Activated CD8-positive, alpha-beta T cell treated with anti-CD3 and anti-CD28 coated beads for 36 hours (primary cell): ENCODE measurements at regions not wholly inside any gene's neighbourhood (a gene's known extent, or its start where the extent isn't known, plus 50 kb on each side); places are given as distances from the start of the nearest gene placed in this dataset.

Experiments
- ATAC-seq: fragments of 200-7000 bp; cut with Tn5 transposase; one replicate; pipeline ENCODE4 v1.10.0; 2021; ENCODE audit warnings: mild to moderate bottlenecking, moderate library complexity
- CTCF ChIA-PET: fragments of 350-600 bp; sonication (Branson Sonifier 250); formaldehyde crosslinking; loops from one replicate; lab custom pipeline; 2021; ENCODE audit warnings: antibody characterized with exemption; lab: Charles Lee
- POLR2A ChIA-PET: fragments of 350-600 bp; sonication (Branson Sonifier 250); formaldehyde crosslinking; loops from one replicate; lab custom pipeline; 2021; ENCODE audit warnings: antibody characterized with exemption; lab: Charles Lee
- DNase-seq: peaks from one replicate; pipeline ENCODE4 v3.0.0-alpha.2; 2020
- H3K27ac Mint-ChIP-seq: one replicate; pipeline ENCODE4 v1.8.0; 2021; ENCODE audit warnings: mild to moderate bottlenecking, mixed read lengths
- H3K27me3 Mint-ChIP-seq: one replicate; pipeline ENCODE4 v1.8.0; 2021; ENCODE audit warnings: mixed read lengths
- H3K36me3 Mint-ChIP-seq: one replicate; pipeline ENCODE4 v1.8.0; 2021; ENCODE audit warnings: low read depth, mixed read lengths
- H3K4me1 Mint-ChIP-seq: one replicate; pipeline ENCODE4 v1.8.0; 2021; ENCODE audit warnings: low read depth, mixed read lengths
- H3K4me3 Mint-ChIP-seq: one replicate; pipeline ENCODE4 v1.8.0; 2021; ENCODE audit warnings: mild to moderate bottlenecking, moderate library complexity, mixed read lengths
- H3K9me3 Mint-ChIP-seq: one replicate; pipeline ENCODE4 v1.8.0; 2021; ENCODE audit warnings: mixed read lengths
- CTCF ChIP-seq: fragments of 200-600 bp; IDR thresholded peaks from one replicate; pipeline ENCODE4 v1.8.0; 2022; ENCODE audit warnings: antibody characterized with exemption, mild to moderate bottlenecking
- intact Hi-C: fragments of 100-400 bp; cut with micrococcal nuclease; formaldehyde crosslinking; loops from one replicate; pipeline ENCODE4 v1.10.0; 2022

GRCh38 chr18:56390626-56391025 lies 247.8 kb downstream of the TXNL1 start:
- Mint-ChIP-seq H3K27ac (no peak overlapping the region), H3K9me3 (no peaks in the 10 kb centered on the region), H3K4me1 (no peaks in the 10 kb centered on the region), H3K4me3 (no peak overlapping the region), H3K36me3 (no peaks in the 10 kb centered on the region), H3K27me3 (peaks cover 3% of the 10 kb centered on the region)
- intact Hi-C loops, result no loop called here
- POLR2A ChIA-PET, result no interaction called here
- ATAC-seq (no peak), DNase-seq (no peak)
- no peak for TF ChIP-seq CTCF
- CTCF ChIA-PET, result no interaction called here

- no peak for DNase-seq
- H3K4me1 Mint-ChIP-seq, result no peaks in the 10 kb centered on the region
- H3K9me3 Mint-ChIP-seq, result no peaks in the 10 kb centered on the region
- peaks cover 3% of the 10 kb centered on the region for H3K27me3 Mint-ChIP-seq
- intact Hi-C loops, result no loop called here
- ATAC-seq, result no peak
- H3K4me3 Mint-ChIP-seq, result no peak overlapping the region
- POLR2A ChIA-PET, result no interaction called here
- CTCF ChIA-PET, result no interaction called here
- no peak overlapping the region for H3K27ac Mint-ChIP-seq
- no peaks in the 10 kb centered on the region for H3K36me3 Mint-ChIP-seq
- TF ChIP-seq CTCF, result no peak
Observed at GRCh38 chr18:56389190-56389589, 249.2 kb downstream of the TXNL1 start.

- Mint-ChIP-seq H3K4me3 (no peak overlapping the region), H3K4me1 (no peaks in the 10 kb centered on the region), H3K27me3 (peaks cover 3% of the 10 kb centered on the region), H3K9me3 (no peaks in the 10 kb centered on the region), H3K27ac (no peak overlapping the region), H3K36me3 (no peaks in the 10 kb centered on the region)
- POLR2A ChIA-PET, result interaction anchor here (0.6 kb wide), 1 partner anchor 1148 kb away, joined by 3 read pairs; no protein-coding TSS in a partner anchor
- CTCF ChIA-PET, result no interaction called here
- intact Hi-C loops, result no loop called here
- TF ChIP-seq CTCF, result no peak
- DNase-seq, result no peak
- ATAC-seq, result no peak
Observed at GRCh38 chr18:56388571-56388970, 249.8 kb downstream of the TXNL1 start.

GRCh38 chr18:56386856-56387255 lies 251.5 kb downstream of the TXNL1 start:
- Mint-ChIP-seq H3K4me1 (no peaks in the 10 kb centered on the region), H3K36me3 (no peaks in the 10 kb centered on the region), H3K27ac (no peak overlapping the region), H3K27me3 (peaks cover 3% of the 10 kb centered on the region), H3K9me3 (no peaks in the 10 kb centered on the region), H3K4me3 (no peak overlapping the region)
- DNase-seq, result no peak
- intact Hi-C loops, result no loop called here
- POLR2A ChIA-PET, result no interaction called here
- TF ChIP-seq CTCF, result no peak
- no peak for ATAC-seq
- CTCF ChIA-PET, result no interaction called here

GRCh38 chr18:56383349-56383748 lies 255.0 kb downstream of the TXNL1 start:
- POLR2A ChIA-PET, result no interaction called here
- no peak for TF ChIP-seq CTCF
- no peaks in the 10 kb centered on the region for H3K27me3 Mint-ChIP-seq
- DNase-seq (no peak), ATAC-seq (no peak)
- intact Hi-C loops, result no loop called here
- CTCF ChIA-PET, result interaction anchor here (0.9 kb wide), 1 partner anchor 11 kb away, joined by 3 read pairs; no protein-coding TSS in a partner anchor
- H3K9me3 Mint-ChIP-seq, result no peaks in the 10 kb centered on the region
- no peak overlapping the region for H3K4me3 Mint-ChIP-seq
- H3K36me3 Mint-ChIP-seq, result no peaks in the 10 kb centered on the region
- no peak overlapping the region for H3K27ac Mint-ChIP-seq
- H3K4me1 Mint-ChIP-seq, result no peaks in the 10 kb centered on the region
